Head of caudate nucleus (tissue), 42 donors: ENCODE measurements at regions not wholly inside any gene's neighbourhood (a gene's known extent, or its start where the extent isn't known, plus 50 kb on each side); places are given as distances from the start of the nearest gene placed in this dataset.

Experiments used
- DNase-seq, 42 donors: peaks; one replicate each; pipeline versions ENCODE4 v3.0.0 to v3.0.0-alpha.2; 2020 to 2021; ENCODE audit warnings: mixed read lengths in 7 of 42
- intact Hi-C: fragments of 100-400 bp; cut with DNase I; formaldehyde crosslinking; loops from one replicate; pipeline ENCODE4 v1.15.0; 2022

GRCh38 chr4:58935332-58935731 is 1825.1 kb upstream of the IGFBP7 start:
- intact Hi-C loops: no loop called here

GRCh38 chr4:58936436-58936835 is 1826.3 kb upstream of the IGFBP7 start:
- no peak for DNase-seq
- intact Hi-C loops: no loop called here

More at GRCh38 chr4:58935332-58935731, 1825.1 kb upstream of the IGFBP7 start:
- no peak for DNase-seq

- DNase-seq: no peak
- intact Hi-C loops: no loop called here
These were observed 1830.0 kb upstream of the IGFBP7 start for GRCh38 chr4:58940167-58940566.

- intact Hi-C loops: no loop called here
- no peak for DNase-seq
These were observed 1831.1 kb upstream of the IGFBP7 start for GRCh38 chr4:58941286-58941685.

- intact Hi-C loops: no loop called here
- no peak for DNase-seq
These were observed 1843.4 kb upstream of the IGFBP7 start for GRCh38 chr4:58953575-58953974.

- no peak for DNase-seq
- intact Hi-C loops: no loop called here
These were observed 1847.5 kb upstream of the IGFBP7 start for GRCh38 chr4:58957711-58958110.

- intact Hi-C loops: no loop called here
- no peak for DNase-seq
These were observed 1851.1 kb upstream of the IGFBP7 start for GRCh38 chr4:58961283-58961682.

- intact Hi-C loops: no loop called here
- DNase-seq: no peak
These were observed 1851.7 kb upstream of the IGFBP7 start for GRCh38 chr4:58961925-58962324.

- intact Hi-C loops: no loop called here
- DNase-seq: no peak
These were observed 1852.2 kb upstream of the IGFBP7 start for GRCh38 chr4:58962424-58962823.

GRCh38 chr4:58981828-58982227 is 1871.6 kb upstream of the IGFBP7 start:
- intact Hi-C loops: no loop called here
- DNase-seq: no peak

GRCh38 chr4:58983887-58984286 is 1873.7 kb upstream of the IGFBP7 start:
- no peak for DNase-seq
- intact Hi-C loops: no loop called here

- intact Hi-C loops: no loop called here
- DNase-seq: no peak
These were observed 1892.0 kb upstream of the IGFBP7 start for GRCh38 chr4:59002148-59002547.

- no peak for DNase-seq
- intact Hi-C loops: no loop called here
These were observed 1914.1 kb upstream of the IGFBP7 start for GRCh38 chr4:59024257-59024656.

GRCh38 chr4:59037812-59038211 is 1927.6 kb upstream of the IGFBP7 start:
- no peak for DNase-seq
- intact Hi-C loops: no loop called here

GRCh38 chr4:59039046-59039445 is 1928.9 kb upstream of the IGFBP7 start:
- intact Hi-C loops: no loop called here
- no peak for DNase-seq

GRCh38 chr4:59044286-59044900 is 1934.2 kb upstream of the IGFBP7 start:
- intact Hi-C loops: no loop called here
- no peak for DNase-seq

- intact Hi-C loops: no loop called here
- no peak for DNase-seq
These were observed 1943.9 kb upstream of the IGFBP7 start for GRCh38 chr4:59054086-59054485.

GRCh38 chr4:59057804-59058203 is 1947.6 kb upstream of the IGFBP7 start:
- DNase-seq: no peak
- intact Hi-C loops: no loop called here

GRCh38 chr4:59058543-59058942 is 1948.4 kb upstream of the IGFBP7 start:
- intact Hi-C loops: no loop called here

GRCh38 chr4:59060002-59060846 is 1950.0 kb upstream of the IGFBP7 start:
- DNase-seq: no peak
- intact Hi-C loops: no loop called here

More at GRCh38 chr4:59058543-59058942, 1948.4 kb upstream of the IGFBP7 start:
- DNase-seq: no peak

GRCh38 chr4:59060895-59061294 is 1950.7 kb upstream of the IGFBP7 start:
- DNase-seq: no peak
- intact Hi-C loops: no loop called here
